ENCODE measurements at regions not wholly inside any gene's neighbourhood (a gene's known extent, or its start where the extent isn't known, plus 50 kb on each side); places are given as distances from the start of the nearest gene placed in this dataset.

GRCh38 chr12:75888399-75888798 lies 143.2 kb downstream of the PHLDA1 start:
- no peak overlapping the region for H3K4me3 ChIP-seq (ENCODE audit: low read depth, low read length)
- no peak for DNase-seq (ENCODE audit: low read depth)
- in situ Hi-C loops (cut with HindIII; ENCODE audit: low sequenced_read_pairs) = no loop called here
- no peak for TF ChIP-seq CTCF (IDR thresholded peaks at IDR 0.05; ENCODE audit: low read depth, low read length, missing control alignments)

GRCh38 chr12:75887979-75888378 lies 143.6 kb downstream of the PHLDA1 start:
- in situ Hi-C loops (cut with HindIII; ENCODE audit: low sequenced_read_pairs) = no loop called here
- no peak overlapping the region for H3K4me3 ChIP-seq (ENCODE audit: low read depth, low read length)

GRCh38 chr12:75884465-75884985 lies 147.1 kb downstream of the PHLDA1 start:
- TF ChIP-seq CTCF (IDR thresholded peaks at IDR 0.05; ENCODE audit: low read depth, low read length, missing control alignments) = no peak
- in situ Hi-C loops (cut with HindIII; ENCODE audit: low sequenced_read_pairs) = loop anchor here (5.0 kb wide), 1 partner anchor 38 kb away; no protein-coding TSS in a partner anchor
- no peak for DNase-seq (ENCODE audit: low read depth)
- H3K4me3 ChIP-seq (ENCODE audit: low read depth, low read length) = no peak overlapping the region

More at GRCh38 chr12:75887979-75888378, 143.6 kb downstream of the PHLDA1 start:
- no peak for DNase-seq (ENCODE audit: low read depth)
- TF ChIP-seq CTCF (IDR thresholded peaks at IDR 0.05; ENCODE audit: low read depth, low read length, missing control alignments) = no peak

- in situ Hi-C loops (cut with HindIII; ENCODE audit: low sequenced_read_pairs) = loop anchor here (5.0 kb wide), 1 partner anchor 39 kb away; no protein-coding TSS in a partner anchor
- no peak for TF ChIP-seq CTCF (IDR thresholded peaks at IDR 0.05; ENCODE audit: low read depth, low read length, missing control alignments)
- DNase-seq (ENCODE audit: low read depth) = no peak
- no peak overlapping the region for H3K4me3 ChIP-seq (ENCODE audit: low read depth, low read length)
Observed at GRCh38 chr12:75883241-75883640, 148.3 kb downstream of the PHLDA1 start.

- in situ Hi-C loops (cut with HindIII; ENCODE audit: low sequenced_read_pairs) = loop anchor here (5.0 kb wide), 1 partner anchor 40 kb away; no protein-coding TSS in a partner anchor
- no peak overlapping the region for H3K4me3 ChIP-seq (ENCODE audit: low read depth, low read length)
- no peak for DNase-seq (ENCODE audit: low read depth)
- no peak for TF ChIP-seq CTCF (IDR thresholded peaks at IDR 0.05; ENCODE audit: low read depth, low read length, missing control alignments)
Observed at GRCh38 chr12:75882421-75882820, 149.2 kb downstream of the PHLDA1 start.

GRCh38 chr12:75881920-75882319 lies 149.7 kb downstream of the PHLDA1 start:
- no peak overlapping the region for H3K4me3 ChIP-seq (ENCODE audit: low read depth, low read length)
- in situ Hi-C loops (cut with HindIII; ENCODE audit: low sequenced_read_pairs) = loop anchor here (5.0 kb wide), 1 partner anchor 40 kb away; no protein-coding TSS in a partner anchor
- no peak for DNase-seq (ENCODE audit: low read depth)
- no peak for TF ChIP-seq CTCF (IDR thresholded peaks at IDR 0.05; ENCODE audit: low read depth, low read length, missing control alignments)

Measured in astrocyte of the cerebellum (primary cell).